HCT116 (cell line): ENCODE measurements at regions not wholly inside any gene's neighbourhood (a gene's known extent, or its start where the extent isn't known, plus 50 kb on each side); places are given as distances from the start of the nearest gene placed in this dataset.

Source experiments
- ATAC-seq: fragments of 200-7000 bp; cut with Tn5 transposase; 2 replicates; pipeline ENCODE4 v1.9.1; 2020; ENCODE audit warnings: mild to moderate bottlenecking, moderate library complexity
- BruUV-seq: library from RNA; stranded (reverse); fragments of 400-500 nt; replicated peaks from 2 replicates; lab custom pipeline; 2021; lab: Mats Ljungman, UMichigan
- CTCF ChIA-PET: fragments of 300-600 bp; sonication (Branson Sonifier 250); formaldehyde crosslinking; loops from one replicate; lab custom pipeline; 2021; ENCODE audit warnings: antibody characterized with exemption; lab: Charles Lee
- POLR2A ChIA-PET: fragments of 300-600, 350-600 bp; sonication (Branson Sonifier 250); formaldehyde crosslinking; loops from one replicate; lab custom pipeline; 2021; ENCODE audit warnings: antibody characterized with exemption; lab: Charles Lee
- RAD21 ChIA-PET, 2 experiments: fragments of 300-600 bp; sonication (Branson Sonifier 250); formaldehyde crosslinking; loops; one replicate each; lab custom pipeline; 2023; ENCODE audit warnings: low total read pairs in 2 of 2; ENCODE audit not compliant: uncharacterized antibody in 2 of 2, unreplicated experiment in 2 of 2, low non-redundant PET in 1 of 2; lab: Charles Lee
- DNase-seq: peaks from one replicate; pipeline ENCODE4 v3.0.0-alpha.2; 2010; ENCODE audit warnings: low read depth, low spot score
- H2AFZ ChIP-seq: fragments of 200-600 bp; shearing (Covaris generic), sonication (generic); 2 replicates; pipeline ENCODE4 v1.6.1; 2017; ENCODE audit warnings: low read depth, mixed run types, mixed read lengths, antibody characterized with exemption, low read length; ENCODE audit not compliant: poor library complexity, severe bottlenecking
- H3K27ac ChIP-seq: 2 replicates; pipeline ENCODE4 v1.5.1; 2012; ENCODE audit warnings: low read depth, low read length
- H3K27me3 ChIP-seq: fragments of 200-600 bp; sonication (generic); 2 replicates; pipeline ENCODE4 v1.6.1; 2016; ENCODE audit warnings: mixed run types, low read length, mixed read lengths; ENCODE audit not compliant: insufficient read depth
- H3K36me3 ChIP-seq, 2 experiments: fragments of 200-500 bp in 1 of 2; fragments of 200-600 bp in 1 of 2; sonication (Bioruptor generic) in 1 of 2; sonication (generic) in 1 of 2; 2 replicates each; pipeline versions ENCODE4 v1.5.1 to v1.6.1; 2014 to 2016; ENCODE audit warnings: low read length in 2 of 2, inconsistent platforms in 1 of 2, mixed read lengths in 1 of 2, mixed run types in 1 of 2; ENCODE audit not compliant: insufficient read depth in 2 of 2, control insufficient read depth in 1 of 2
- H3K4me1 ChIP-seq, 2 experiments: fragments of 200-600 bp in 1 of 2; sonication (generic) in 1 of 2; 2 replicates each; pipeline versions ENCODE4 v1.5.1 to v1.6.1; 2012 to 2017; ENCODE audit warnings: low read length in 2 of 2, inconsistent platforms in 1 of 2, mild to moderate bottlenecking in 1 of 2, mixed read lengths in 1 of 2, mixed run types in 1 of 2, moderate library complexity in 1 of 2; ENCODE audit not compliant: insufficient read depth in 2 of 2, control insufficient read depth in 1 of 2
- H3K4me2 ChIP-seq: fragments of 200-600 bp; sonication (generic); 2 replicates; pipeline ENCODE4 v1.6.1; 2017; ENCODE audit warnings: mixed run types, low read length, mixed read lengths
- H3K4me3 ChIP-seq, 2 experiments: fragments of 200-600 bp in 1 of 2; sonication (generic) in 1 of 2; replicated peaks in 1 of 2; 2 replicates each; pipeline ENCODE4 v1.5.1; 2011 to 2016; ENCODE audit warnings: low read length in 2 of 2, control low read depth in 1 of 2, low read depth in 1 of 2, mild to moderate bottlenecking in 1 of 2, mixed read lengths in 1 of 2, mixed run types in 1 of 2
- H3K79me2 ChIP-seq: fragments of 200-600 bp; sonication (generic); 2 replicates; pipeline ENCODE4 v1.6.1; 2017; ENCODE audit warnings: mild to moderate bottlenecking, mixed run types, low read length, moderate library complexity, mixed read lengths; ENCODE audit not compliant: insufficient read depth
- H3K9ac ChIP-seq: fragments of 200-600 bp; sonication (generic); 2 replicates; pipeline ENCODE4 v1.6.1; 2016; ENCODE audit warnings: low read length, mixed read lengths
- H3K9me2 ChIP-seq: fragments of 200-600 bp; sonication (generic), shearing (Covaris generic); 2 replicates; pipeline ENCODE4 v1.6.1; 2017; ENCODE audit warnings: mixed run types, mild to moderate bottlenecking, moderate library complexity; ENCODE audit not compliant: insufficient read depth
- H3K9me3 ChIP-seq, 2 experiments: fragments of 200-500 bp in 1 of 2; fragments of 200-600 bp in 1 of 2; sonication (Bioruptor generic) in 1 of 2; sonication (generic) in 1 of 2; 2 replicates each; pipeline ENCODE4 v1.6.1; 2014 to 2017; ENCODE audit warnings: low read length in 2 of 2, mixed read lengths in 2 of 2, inconsistent platforms in 1 of 2, low read depth in 1 of 2, mild to moderate bottlenecking in 1 of 2, mixed run types in 1 of 2, moderate library complexity in 1 of 2; ENCODE audit not compliant: control insufficient read depth in 1 of 2, insufficient read depth in 1 of 2
- H4K20me1 ChIP-seq: fragments of 200-600 bp; sonication (generic), shearing (Covaris generic); 2 replicates; pipeline ENCODE4 v1.6.1; 2017; ENCODE audit warnings: mixed run types, mild to moderate bottlenecking, moderate library complexity; ENCODE audit not compliant: insufficient read depth
- CEBPB ChIP-seq: IDR thresholded peaks from 2 replicates; pipeline ENCODE4 v1.6.1; 2012; ENCODE audit warnings: low read depth
- EZH2 ChIP-seq: fragments of 200-600 bp; sonication (generic); IDR thresholded peaks from 2 replicates; pipeline ENCODE4 v1.6.1; 2017; ENCODE audit warnings: antibody characterized with exemption, mixed run types
- EZH2phosphoT487 ChIP-seq: fragments of 200-600 bp; IDR thresholded peaks from 2 replicates; pipeline ENCODE4 v1.6.1; 2018; ENCODE audit warnings: antibody characterized with exemption, borderline replicate concordance
- JUND ChIP-seq: IDR thresholded peaks from 2 replicates; pipeline ENCODE4 v1.6.1; 2012
- MAX ChIP-seq: IDR thresholded peaks from 2 replicates; pipeline ENCODE4 v1.6.1; 2012
- REST ChIP-seq: IDR thresholded peaks from 2 replicates; pipeline ENCODE4 v1.6.1; 2012; ENCODE audit warnings: low read depth
- SP1 ChIP-seq: IDR thresholded peaks from 2 replicates; pipeline ENCODE4 v1.6.1; 2012; ENCODE audit warnings: low read depth
- ZNF274 ChIP-seq: fragments of 200-500 bp; sonication (Bioruptor generic); IDR thresholded peaks from 2 replicates; pipeline ENCODE4 v1.6.1; 2014; ENCODE audit warnings: mild to moderate bottlenecking, low read depth, low read length, inconsistent platforms
- intact Hi-C: fragments of 100-400 bp; cut with micrococcal nuclease; formaldehyde crosslinking; loops from 2 replicates; pipeline ENCODE4 v1.10.0; 2022

- Histone ChIP-seq H3K4me1 (no peaks in the 10 kb centered on the region), H3K9me2 (no peaks in the 10 kb centered on the region), H3K9me3 (no peaks in the 10 kb centered on the region), H3K4me3 (no peak overlapping the region), H2AFZ (no peak overlapping the region), H4K20me1 (no peaks in the 10 kb centered on the region), H3K79me2 (no peaks in the 10 kb centered on the region), H3K4me2 (no peak overlapping the region), H3K9ac (no peak overlapping the region), H3K36me3 (no peaks in the 10 kb centered on the region), H3K27ac (no peak overlapping the region), H3K27me3 (peaks cover 5% of the 10 kb centered on the region; the same call in 1 of the 2 replicates)
- POLR2A ChIA-PET: no interaction called here
- CTCF ChIA-PET: no interaction called here
- intact Hi-C loops: no loop called here
- ATAC-seq: no peak
- no peak for TF ChIP-seq ZNF274
- no peak for TF ChIP-seq EZH2phosphoT487
- TF ChIP-seq CEBPB: no peak
- TF ChIP-seq REST: no peak
- TF ChIP-seq MAX: no peak
- no peak for TF ChIP-seq JUND
- TF ChIP-seq SP1: no peak
- TF ChIP-seq EZH2: no peak
- DNase-seq: no peak
- RAD21 ChIA-PET: no interaction called here
- BruUV-seq: no TSS peak
Observed at GRCh38 chr10:47247148-47248059, 52.6 kb upstream of the GDF10 start.
